ENCODE measurements at regions not wholly inside any gene's neighbourhood (a gene's known extent, or its start where the extent isn't known, plus 50 kb on each side); places are given as distances from the start of the nearest gene placed in this dataset.

- BruUV-seq (replicated peaks), result no TSS peak
- Histone ChIP-seq H3K9me2 (ENCODE audit: insufficient read depth) (no peaks in the 10 kb centered on the region), H3K4me2 (ENCODE audit: low read length) (no peak overlapping the region), H3K4me3 (replicated peaks in 1 of 2; ENCODE audit: low read depth in 1 of 2, low read length in 2 of 2) (no peak overlapping the region), H3K9me3 (ENCODE audit: control insufficient read depth in 1 of 2, insufficient read depth in 1 of 2, low read depth in 1 of 2, low read length in 2 of 2) (no peaks in the 10 kb centered on the region), H4K20me1 (ENCODE audit: insufficient read depth) (no peaks in the 10 kb centered on the region), H3K36me3 (ENCODE audit: control insufficient read depth in 1 of 2, insufficient read depth in 2 of 2, low read length in 2 of 2) (no peaks in the 10 kb centered on the region), H3K9ac (ENCODE audit: low read length) (no peak overlapping the region), H2AFZ (ENCODE audit: low read depth, low read length, poor library complexity, severe bottlenecking) (no peak overlapping the region), H3K27me3 (ENCODE audit: insufficient read depth, low read length) (no peaks in the 10 kb centered on the region), H3K79me2 (ENCODE audit: insufficient read depth, low read length) (no peaks in the 10 kb centered on the region), H3K27ac (ENCODE audit: low read depth, low read length) (no peak overlapping the region), H3K4me1 (ENCODE audit: control insufficient read depth in 1 of 2, insufficient read depth in 2 of 2, low read length in 2 of 2) (no peaks in the 10 kb centered on the region)
- CTCF ChIA-PET, result no interaction called here
- no peak for TF ChIP-seq ZNF274 (IDR thresholded peaks at IDR 0.05; ENCODE audit: low read depth, low read length)
- no peak for TF ChIP-seq REST (IDR thresholded peaks at IDR 0.05; ENCODE audit: low read depth)
- TF ChIP-seq RAD21 (IDR thresholded peaks at IDR 0.05; ENCODE audit: low read depth), result no peak
- no peak for TF ChIP-seq YY1 (IDR thresholded peaks at IDR 0.05; ENCODE audit: extremely low read depth, insufficient replicate concordance, low read depth, low read length)
- no peak for TF ChIP-seq ELF1 (IDR thresholded peaks at IDR 0.05; ENCODE audit: borderline replicate concordance, low read depth)
- TF ChIP-seq EZH2 (IDR thresholded peaks at IDR 0.05), result no peak
- no peak for TF ChIP-seq ZFX (IDR thresholded peaks at IDR 0.05)
- TF ChIP-seq SP1 (IDR thresholded peaks at IDR 0.05; ENCODE audit: low read depth), result no peak
- no peak for TF ChIP-seq POLR2AphosphoS5 (IDR thresholded peaks at IDR 0.05; ENCODE audit: low read depth, low read length)
- no peak for TF ChIP-seq EGR1 (IDR thresholded peaks at IDR 0.05; ENCODE audit: low read depth)
- TF ChIP-seq ATF3 (IDR thresholded peaks at IDR 0.05), result no peak
- TF ChIP-seq CTCF (IDR thresholded peaks at IDR 0.05 in 2 of 3, conservative IDR thresholded peaks at IDR 0.05 in 1 of 3; ENCODE audit: borderline replicate concordance in 1 of 3, insufficient read depth in 1 of 3, low read depth in 2 of 3, low read length in 2 of 3), result no peak
- RAD21 ChIA-PET (ENCODE audit: low non-redundant PET in 1 of 2, low total read pairs in 2 of 2, uncharacterized antibody in 2 of 2, unreplicated experiment in 2 of 2), result no interaction called here
- POLR2A ChIA-PET, result no interaction called here
- no peak for ATAC-seq
- intact Hi-C loops (cut with micrococcal nuclease), result no loop called here
- DNase-seq (ENCODE audit: low read depth, low spot score), result no peak
These were observed 379.4 kb upstream of the KIAA1217 start for GRCh38 chr10:23829556-23829955.
